NCI-H2107 treated with DMSO at 0.1 percent for 48 hours (cell line): ENCODE measurements at regions not wholly inside any gene's neighbourhood (a gene's known extent, or its start where the extent isn't known, plus 50 kb on each side); places are given as distances from the start of the nearest gene placed in this dataset.
"Not testable (repeated sequence)": the region's sequence is repeated elsewhere in the genome, so short reads cannot be mapped to it uniquely, and the experiment has no call there.

Experiments used
- DNase-seq: peaks from one replicate; lab custom pipeline; 2025; ENCODE audit not compliant: unreplicated experiment; lab: John Stamatoyannopoulos, UW

DNA sequence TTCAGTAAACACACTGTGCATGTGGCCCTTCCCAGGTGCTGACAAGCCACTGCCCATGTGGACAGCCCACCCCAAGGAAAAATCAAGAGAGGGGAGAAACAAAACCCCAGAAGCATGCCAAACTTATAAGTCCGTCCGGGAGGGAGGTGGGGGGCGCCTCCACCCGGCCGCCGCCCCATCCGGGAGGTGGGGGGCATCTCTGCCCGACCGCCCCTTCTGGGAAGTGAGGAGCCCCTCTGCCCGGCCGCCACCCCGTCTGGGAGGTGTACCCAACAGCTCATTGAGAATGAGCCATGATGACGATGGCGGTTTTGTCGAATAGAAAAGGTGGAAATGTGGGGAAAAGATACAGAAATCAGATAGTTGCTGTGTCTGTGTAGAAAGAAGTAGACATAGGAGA, 53.8 kb upstream of the C2CD4B start:
- DNase-seq: no peak

DNA sequence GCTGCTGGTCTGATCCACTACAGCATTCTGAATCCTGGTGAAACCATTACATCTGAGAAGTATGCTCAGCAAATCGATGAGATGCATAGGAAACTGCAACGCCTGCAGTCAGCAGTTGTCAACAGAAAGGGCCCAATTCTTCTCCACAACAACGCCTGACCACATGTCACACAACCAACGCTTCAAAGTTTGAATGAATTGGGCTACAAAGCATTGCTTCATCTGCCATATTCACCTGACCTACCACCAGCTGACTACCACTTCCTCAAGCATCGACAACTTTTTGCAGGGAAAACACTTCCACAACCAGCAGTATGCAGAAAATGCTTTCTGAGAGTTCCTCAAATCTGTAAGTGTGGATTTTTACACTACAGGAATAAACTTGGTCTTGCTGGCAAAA, 54.7 kb upstream of the C2CD4B start:
- no peak for DNase-seq

DNA sequence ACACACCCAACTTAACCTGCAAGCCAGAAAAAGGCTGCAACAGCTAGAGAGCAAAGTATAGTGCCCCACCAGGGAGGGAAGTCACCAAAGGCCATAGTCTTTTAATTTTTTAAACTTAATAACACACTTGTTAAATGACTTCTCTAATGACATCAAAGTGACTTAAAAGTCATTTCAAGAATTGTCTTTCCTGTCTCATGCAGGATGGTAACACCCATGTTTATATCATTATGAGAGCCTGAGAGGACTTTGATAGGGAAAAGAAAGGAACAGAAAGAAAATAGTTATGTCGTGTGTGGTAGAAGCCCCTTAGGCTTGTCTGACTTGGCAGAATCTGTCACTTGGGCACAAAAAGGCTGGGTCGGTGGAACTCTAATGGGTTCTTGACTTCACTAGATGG, 57.9 kb upstream of the C2CD4B start:
- no peak for DNase-seq

GRCh38 chr15:62228604-62229003, 63.5 kb upstream of the C2CD4B start:
- no peak for DNase-seq

GRCh38 chr15:62231856-62232255, 66.8 kb upstream of the C2CD4B start:
- no peak for DNase-seq

GRCh38 chr15:62240121-62241096, 75.3 kb upstream of the C2CD4B start:
- DNase-seq: no peak

GRCh38 chr15:62241135-62241770, 76.2 kb upstream of the C2CD4B start:
- DNase-seq: no peak

GRCh38 chr15:62242999-62243398, 77.9 kb upstream of the C2CD4B start:
- no peak for DNase-seq

- DNase-seq: no peak
Measured at GRCh38 chr15:62244762-62245161, 79.7 kb upstream of the C2CD4B start.

DNA sequence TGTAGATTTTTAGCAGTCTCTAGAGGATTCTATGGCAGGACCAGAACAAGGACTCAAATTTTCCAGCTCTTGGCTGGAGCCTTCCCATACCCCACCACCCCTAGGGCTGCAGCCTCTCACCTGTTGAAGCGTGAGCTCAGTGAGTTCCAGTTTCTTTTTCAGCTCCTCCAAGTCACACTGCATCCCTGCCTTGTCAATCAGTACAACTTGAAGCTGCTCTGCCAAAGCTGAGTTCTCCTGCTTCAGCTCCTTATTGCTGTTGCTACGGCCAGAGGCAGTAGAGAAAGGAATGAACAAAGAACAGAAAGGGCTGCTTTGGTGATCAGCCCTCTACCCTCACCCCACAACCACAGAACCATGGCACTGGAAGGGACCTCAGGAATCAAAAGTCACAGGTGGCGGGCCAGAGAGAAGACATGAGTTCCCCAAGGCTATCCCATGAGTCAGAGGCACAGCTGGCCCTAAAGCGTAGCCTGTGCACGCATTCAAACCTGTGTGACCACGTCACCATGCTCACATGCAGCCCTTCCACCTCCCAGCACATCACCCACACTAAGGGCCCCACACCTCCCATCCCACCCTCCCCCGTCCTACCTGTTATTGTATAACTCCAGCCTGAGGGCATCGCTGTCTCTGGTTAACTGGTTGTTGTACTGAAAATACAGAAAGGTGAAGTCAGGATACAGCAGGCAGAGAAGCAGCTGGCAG, 83.3 kb upstream of the C2CD4B start:
- DNase-seq: no peak

DNA sequence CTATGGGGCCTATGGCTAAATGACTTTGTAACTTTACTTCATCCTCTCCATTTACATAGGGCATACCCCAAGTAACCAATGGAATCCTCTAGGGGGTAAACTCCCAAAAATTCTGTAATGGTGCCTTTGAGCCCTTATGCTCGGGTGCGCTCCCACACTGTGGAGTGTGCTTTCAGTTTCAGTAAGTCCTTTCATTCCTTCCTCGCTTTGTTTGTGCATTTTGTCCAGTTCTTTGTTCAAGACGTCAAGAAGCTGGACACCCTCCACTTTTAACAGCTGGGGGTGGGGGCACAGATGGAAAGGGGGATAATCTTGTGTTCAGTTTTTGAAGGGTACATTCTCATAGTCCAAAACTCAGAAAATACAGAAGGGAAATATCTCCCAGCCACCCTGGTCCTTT, 84.4 kb upstream of the C2CD4B start:
- DNase-seq: no peak

GRCh38 chr15:62250186-62250585, 85.1 kb upstream of the C2CD4B start:
- DNase-seq: no peak

- DNase-seq: no peak
Measured at GRCh38 chr15:62250978-62251377, 85.9 kb upstream of the C2CD4B start.

- DNase-seq: no peak
Measured at GRCh38 chr15:62253294-62253693, 88.2 kb upstream of the C2CD4B start.

GRCh38 chr15:62254137-62254934, 89.3 kb upstream of the C2CD4B start:
- peak; percentile 12 for DNase-seq

DNA sequence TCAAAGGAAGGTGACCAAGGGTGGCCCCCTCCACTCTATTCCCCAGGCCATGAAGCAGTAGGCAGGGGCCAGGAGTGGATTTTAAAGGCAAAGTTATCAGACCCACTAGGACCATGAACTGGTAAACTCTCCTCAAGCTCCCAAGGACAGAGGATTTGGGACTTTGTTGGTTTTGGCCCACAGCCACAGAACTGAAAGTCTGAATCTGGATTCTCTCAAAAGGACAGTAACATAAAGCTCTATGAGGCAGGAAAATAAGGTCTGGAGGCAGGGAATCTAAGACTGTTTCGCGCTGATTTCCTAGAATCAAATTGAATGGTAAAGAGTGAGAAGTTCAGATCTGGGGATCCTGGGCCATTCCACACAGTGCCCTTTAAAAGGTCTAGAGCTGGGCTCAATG, 91.3 kb upstream of the C2CD4B start:
- DNase-seq: not testable (repeated sequence)

DNA sequence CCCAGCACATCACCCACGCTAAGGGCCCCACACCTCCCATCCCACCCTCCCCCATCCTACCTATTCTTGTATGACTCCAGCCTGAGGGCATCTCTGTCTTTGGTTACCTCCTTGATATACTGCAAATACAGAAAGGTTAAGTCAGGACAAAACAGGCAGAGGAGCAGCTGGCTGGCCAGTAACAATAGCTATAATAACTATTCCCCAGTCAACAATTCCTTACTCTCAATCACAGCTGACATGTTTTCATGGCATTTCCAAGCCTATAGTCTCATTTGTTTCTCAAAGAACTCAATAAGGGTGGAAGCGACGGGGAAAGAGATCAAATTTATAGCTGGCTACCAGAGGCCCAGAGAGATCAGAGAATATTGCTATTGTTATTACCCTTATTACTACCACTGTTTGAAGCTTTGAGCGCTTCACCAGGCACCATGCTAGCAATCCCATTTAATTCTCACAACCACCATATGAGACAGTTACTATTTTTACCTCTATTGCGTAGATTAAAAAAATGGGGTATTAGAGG, 93.0 kb upstream of the C2CD4B start:
- DNase-seq: no peak

- DNase-seq: no peak
Measured at GRCh38 chr15:62262305-62262941, 97.3 kb upstream of the C2CD4B start.

GRCh38 chr15:62264196-62264595, 99.1 kb upstream of the C2CD4B start:
- DNase-seq: no peak

DNA sequence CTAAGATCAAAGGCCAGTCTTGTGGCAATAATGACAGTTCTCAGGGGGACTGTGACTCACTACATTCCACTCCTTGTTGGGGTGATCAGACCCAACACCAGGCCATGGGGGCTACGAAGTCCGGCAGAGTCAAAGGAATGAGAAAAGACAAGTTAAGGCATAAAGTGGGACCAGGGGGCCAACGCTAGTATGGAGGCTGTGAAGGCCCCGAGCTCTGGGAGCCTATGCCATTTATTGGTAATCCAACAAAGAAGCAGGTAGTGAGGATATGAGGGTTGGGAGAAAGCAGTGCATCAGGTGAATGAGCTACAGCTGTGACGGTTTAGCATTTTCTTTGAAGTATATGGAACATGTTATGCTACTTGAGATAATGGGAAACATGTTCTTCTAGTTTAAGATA, 104.4 kb upstream of the C2CD4B start:
- no peak for DNase-seq
